ENCODE measurements at regions not wholly inside any gene's neighbourhood (a gene's known extent, or its start where the extent isn't known, plus 50 kb on each side); places are given as distances from the start of the nearest gene placed in this dataset.

GRCh38 chr21:35128536-35128935, 79.4 kb upstream of the RUNX1 start:
- H3K27me3 ChIP-seq (ENCODE audit: control insufficient read depth, insufficient read depth, low read length) = no peaks in the 10 kb centered on the region
- H3K36me3 ChIP-seq (ENCODE audit: control insufficient read depth, insufficient read depth, low read length) = no peaks in the 10 kb centered on the region
- H3K27ac ChIP-seq (ENCODE audit: low read depth, low read length) = no peak overlapping the region
- H3K4me1 ChIP-seq (ENCODE audit: control insufficient read depth, insufficient read depth, low read length) = no peaks in the 10 kb centered on the region; the same call in 1 of the 2 replicates
- H3K9ac ChIP-seq (ENCODE audit: low read length) = no peak overlapping the region
- H3K9me3 ChIP-seq (ENCODE audit: control insufficient read depth, insufficient read depth, low read depth, low read length) = peaks cover 10% of the 10 kb centered on the region
- no peak overlapping the region for H3K4me3 ChIP-seq (ENCODE audit: low read depth, low read length)

- Histone ChIP-seq H3K27ac (ENCODE audit: low read depth, low read length) (no peak overlapping the region), H3K9ac (ENCODE audit: low read length) (no peak overlapping the region), H3K9me3 (ENCODE audit: control insufficient read depth, insufficient read depth, low read depth, low read length) (peaks cover 10% of the 10 kb centered on the region), H3K27me3 (ENCODE audit: control insufficient read depth, insufficient read depth, low read length) (no peaks in the 10 kb centered on the region), H3K4me1 (ENCODE audit: control insufficient read depth, insufficient read depth, low read length) (no peaks in the 10 kb centered on the region; the same call in 1 of the 2 replicates), H3K36me3 (ENCODE audit: control insufficient read depth, insufficient read depth, low read length) (no peaks in the 10 kb centered on the region), H3K4me3 (ENCODE audit: low read depth, low read length) (no peak overlapping the region)
Measured at GRCh38 chr21:35127851-35128250, 78.7 kb upstream of the RUNX1 start.

GRCh38 chr21:35127026-35127425, 77.9 kb upstream of the RUNX1 start:
- Histone ChIP-seq H3K4me3 (ENCODE audit: low read depth, low read length) (no peak overlapping the region), H3K9ac (ENCODE audit: low read length) (no peak overlapping the region), H3K9me3 (ENCODE audit: control insufficient read depth, insufficient read depth, low read depth, low read length) (peaks cover 10% of the 10 kb centered on the region), H3K27ac (ENCODE audit: low read depth, low read length) (no peak overlapping the region), H3K4me1 (ENCODE audit: control insufficient read depth, insufficient read depth, low read length) (no peaks in the 10 kb centered on the region; the same call in 1 of the 2 replicates), H3K36me3 (ENCODE audit: control insufficient read depth, insufficient read depth, low read length) (no peaks in the 10 kb centered on the region), H3K27me3 (ENCODE audit: control insufficient read depth, insufficient read depth, low read length) (no peaks in the 10 kb centered on the region)

- Histone ChIP-seq H3K27me3 (ENCODE audit: control insufficient read depth, insufficient read depth, low read length) (no peaks in the 10 kb centered on the region), H3K27ac (ENCODE audit: low read depth, low read length) (no peak overlapping the region), H3K4me3 (ENCODE audit: low read depth, low read length) (no peak overlapping the region)
Measured at GRCh38 chr21:35120631-35121180, 71.6 kb upstream of the RUNX1 start.

GRCh38 chr21:35119501-35120047, 70.5 kb upstream of the RUNX1 start:
- H3K27me3 ChIP-seq (ENCODE audit: control insufficient read depth, insufficient read depth, low read length) = no peaks in the 10 kb centered on the region

More at GRCh38 chr21:35120631-35121180, 71.6 kb upstream of the RUNX1 start:
- H3K9me3 ChIP-seq (ENCODE audit: control insufficient read depth, insufficient read depth, low read depth, low read length) = 0 out of 2 replicates have a peak, but pooled peaks cover 3% of the 10 kb centered on the region
- no peak overlapping the region for H3K9ac ChIP-seq (ENCODE audit: low read length)
- no peaks in the 10 kb centered on the region for H3K4me1 ChIP-seq (ENCODE audit: control insufficient read depth, insufficient read depth, low read length)
- H3K36me3 ChIP-seq (ENCODE audit: control insufficient read depth, insufficient read depth, low read length) = no peaks in the 10 kb centered on the region

GRCh38 chr21:35116777-35117176, 67.7 kb upstream of the RUNX1 start:
- H3K4me3 ChIP-seq (ENCODE audit: low read depth, low read length) = no peak overlapping the region
- no peak overlapping the region for H3K9ac ChIP-seq (ENCODE audit: low read length)
- H3K9me3 ChIP-seq (ENCODE audit: control insufficient read depth, insufficient read depth, low read depth, low read length) = no peaks in the 10 kb centered on the region
- no peaks in the 10 kb centered on the region for H3K27me3 ChIP-seq (ENCODE audit: control insufficient read depth, insufficient read depth, low read length)
- no peaks in the 10 kb centered on the region for H3K36me3 ChIP-seq (ENCODE audit: control insufficient read depth, insufficient read depth, low read length)
- H3K27ac ChIP-seq (ENCODE audit: low read depth, low read length) = no peak overlapping the region
- no peaks in the 10 kb centered on the region for H3K4me1 ChIP-seq (ENCODE audit: control insufficient read depth, insufficient read depth, low read length)

More at GRCh38 chr21:35119501-35120047, 70.5 kb upstream of the RUNX1 start:
- H3K9ac ChIP-seq (ENCODE audit: low read length) = no peak overlapping the region
- no peaks in the 10 kb centered on the region for H3K4me1 ChIP-seq (ENCODE audit: control insufficient read depth, insufficient read depth, low read length)
- H3K36me3 ChIP-seq (ENCODE audit: control insufficient read depth, insufficient read depth, low read length) = no peaks in the 10 kb centered on the region
- H3K9me3 ChIP-seq (ENCODE audit: control insufficient read depth, insufficient read depth, low read depth, low read length) = 0 out of 2 replicates have a peak, but pooled peaks cover 1% of the 10 kb centered on the region
- no peak overlapping the region for H3K27ac ChIP-seq (ENCODE audit: low read depth, low read length)
- no peak overlapping the region for H3K4me3 ChIP-seq (ENCODE audit: low read depth, low read length)

- H3K36me3 ChIP-seq (ENCODE audit: control insufficient read depth, insufficient read depth, low read length) = no peaks in the 10 kb centered on the region
- no peaks in the 10 kb centered on the region for H3K9me3 ChIP-seq (ENCODE audit: control insufficient read depth, insufficient read depth, low read depth, low read length)
- H3K27me3 ChIP-seq (ENCODE audit: control insufficient read depth, insufficient read depth, low read length) = no peaks in the 10 kb centered on the region
- H3K4me1 ChIP-seq (ENCODE audit: control insufficient read depth, insufficient read depth, low read length) = no peaks in the 10 kb centered on the region
- no peak overlapping the region for H3K9ac ChIP-seq (ENCODE audit: low read length)
- no peak overlapping the region for H3K27ac ChIP-seq (ENCODE audit: low read depth, low read length)
- no peak overlapping the region for H3K4me3 ChIP-seq (ENCODE audit: low read depth, low read length)
Measured at GRCh38 chr21:35113064-35113463, 64.0 kb upstream of the RUNX1 start.

- Histone ChIP-seq H3K36me3 (ENCODE audit: control insufficient read depth, insufficient read depth, low read length) (no peaks in the 10 kb centered on the region), H3K27ac (ENCODE audit: low read depth, low read length) (no peak overlapping the region), H3K4me1 (ENCODE audit: control insufficient read depth, insufficient read depth, low read length) (no peaks in the 10 kb centered on the region), H3K27me3 (ENCODE audit: control insufficient read depth, insufficient read depth, low read length) (no peaks in the 10 kb centered on the region), H3K9me3 (ENCODE audit: control insufficient read depth, insufficient read depth, low read depth, low read length) (no peaks in the 10 kb centered on the region), H3K4me3 (ENCODE audit: low read depth, low read length) (no peak overlapping the region), H3K9ac (ENCODE audit: low read length) (no peak overlapping the region)
Measured at GRCh38 chr21:35111321-35111930, 62.3 kb upstream of the RUNX1 start.

GRCh38 chr21:35108887-35109286, 59.8 kb upstream of the RUNX1 start:
- H3K27ac ChIP-seq (ENCODE audit: low read depth, low read length) = no peak overlapping the region
- no peaks in the 10 kb centered on the region for H3K27me3 ChIP-seq (ENCODE audit: control insufficient read depth, insufficient read depth, low read length)
- H3K4me3 ChIP-seq (ENCODE audit: low read depth, low read length) = no peak overlapping the region
- no peak overlapping the region for H3K9ac ChIP-seq (ENCODE audit: low read length)
- no peaks in the 10 kb centered on the region for H3K9me3 ChIP-seq (ENCODE audit: control insufficient read depth, insufficient read depth, low read depth, low read length)
- H3K36me3 ChIP-seq (ENCODE audit: control insufficient read depth, insufficient read depth, low read length) = no peaks in the 10 kb centered on the region
- no peaks in the 10 kb centered on the region for H3K4me1 ChIP-seq (ENCODE audit: control insufficient read depth, insufficient read depth, low read length)

- no peaks in the 10 kb centered on the region for H3K27me3 ChIP-seq (ENCODE audit: control insufficient read depth, insufficient read depth, low read length)
- no peak overlapping the region for H3K4me3 ChIP-seq (ENCODE audit: low read depth, low read length)
- H3K9me3 ChIP-seq (ENCODE audit: control insufficient read depth, insufficient read depth, low read depth, low read length) = no peaks in the 10 kb centered on the region
- H3K4me1 ChIP-seq (ENCODE audit: control insufficient read depth, insufficient read depth, low read length) = no peaks in the 10 kb centered on the region
- no peak overlapping the region for H3K27ac ChIP-seq (ENCODE audit: low read depth, low read length)
- no peak overlapping the region for H3K9ac ChIP-seq (ENCODE audit: low read length)
- no peaks in the 10 kb centered on the region for H3K36me3 ChIP-seq (ENCODE audit: control insufficient read depth, insufficient read depth, low read length)
Measured at GRCh38 chr21:35107520-35107919, 58.4 kb upstream of the RUNX1 start.

- H3K9ac ChIP-seq (ENCODE audit: low read length) = no peak overlapping the region
- no peak overlapping the region for H3K27ac ChIP-seq (ENCODE audit: low read depth, low read length)
- H3K36me3 ChIP-seq (ENCODE audit: control insufficient read depth, insufficient read depth, low read length) = no peaks in the 10 kb centered on the region
- no peaks in the 10 kb centered on the region; the same call in 1 of the 2 replicates for H3K27me3 ChIP-seq (ENCODE audit: control insufficient read depth, insufficient read depth, low read length)
- no peak overlapping the region for H3K4me3 ChIP-seq (ENCODE audit: low read depth, low read length)
- H3K4me1 ChIP-seq (ENCODE audit: control insufficient read depth, insufficient read depth, low read length) = no peaks in the 10 kb centered on the region
- no peaks in the 10 kb centered on the region for H3K9me3 ChIP-seq (ENCODE audit: control insufficient read depth, insufficient read depth, low read depth, low read length)
Measured at GRCh38 chr21:35106246-35106835, 57.2 kb upstream of the RUNX1 start.
